Immature natural killer cell (primary cell): ENCODE measurements at regions not wholly inside any gene's neighbourhood (a gene's known extent, or its start where the extent isn't known, plus 50 kb on each side); places are given as distances from the start of the nearest gene placed in this dataset.
A peak's percentile ranks its signal among the peaks of the same experiment; 100 is the strongest.

Source experiments
- DNase-seq, 3 donors: peaks; one replicate each; pipeline ENCODE4 v3.0.0; 2022; ENCODE audit warnings: mixed read lengths in 1 of 3
- H3K27ac Mint-ChIP-seq, 6 donors: one replicate each; pipeline ENCODE4 v1.8.0; 2020; ENCODE audit warnings: mixed read lengths in 6 of 6, mild to moderate bottlenecking in 5 of 6, inconsistent platforms in 4 of 6, moderate library complexity in 3 of 6
- H3K27me3 Mint-ChIP-seq, 3 donors: one replicate each; pipeline ENCODE4 v1.8.0; 2020 to 2021; ENCODE audit warnings: low read depth in 3 of 3, mild to moderate bottlenecking in 3 of 3, mixed read lengths in 3 of 3, moderate library complexity in 3 of 3, inconsistent platforms in 1 of 3
- H3K36me3 Mint-ChIP-seq, 3 donors: one replicate each; pipeline ENCODE4 v1.8.0; 2020; ENCODE audit warnings: mixed read lengths in 3 of 3, inconsistent platforms in 2 of 3, mild to moderate bottlenecking in 2 of 3
- H3K4me1 Mint-ChIP-seq, 2 donors: one replicate each; pipeline ENCODE4 v1.8.0; 2020; ENCODE audit warnings: inconsistent platforms in 2 of 2, mild to moderate bottlenecking in 2 of 2, mixed read lengths in 2 of 2, moderate library complexity in 1 of 2
- H3K4me3 Mint-ChIP-seq, 5 donors: one replicate each; pipeline ENCODE4 v1.8.0; 2020; ENCODE audit warnings: mild to moderate bottlenecking in 5 of 5, mixed read lengths in 5 of 5, inconsistent platforms in 3 of 5, moderate library complexity in 3 of 5
- H3K9me3 Mint-ChIP-seq, 6 donors: one replicate each; pipeline ENCODE4 v1.8.0; 2020; ENCODE audit warnings: mild to moderate bottlenecking in 6 of 6, mixed read lengths in 6 of 6, inconsistent platforms in 4 of 6, moderate library complexity in 3 of 6

DNA sequence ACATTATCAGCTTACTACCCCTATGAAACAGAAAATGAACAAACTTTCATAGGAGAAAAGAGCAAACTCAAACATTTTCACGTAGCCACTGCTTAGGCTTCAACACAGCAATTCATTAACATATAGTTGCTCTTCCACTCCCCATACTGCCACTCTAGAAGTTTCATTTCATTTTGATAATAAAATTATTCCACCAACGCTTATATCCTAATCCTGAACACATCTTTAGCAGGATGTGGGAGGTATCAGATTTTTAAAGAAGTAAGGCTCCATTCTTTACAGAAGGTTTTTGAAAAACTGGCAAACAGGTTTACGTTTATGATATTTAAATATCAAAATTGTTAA is 77.5 kb upstream of the ANK3 start:
- Mint-ChIP-seq H3K27me3 (no peaks in the 10 kb centered on the region), H3K36me3 (no peaks in the 10 kb centered on the region), H3K27ac (no peak overlapping the region), H3K4me1 (no peaks in the 10 kb centered on the region), H3K9me3 (peaks cover 0 to 4% (median 0%) of the 10 kb centered on the region in 6 donors), H3K4me3 (no peak overlapping the region)
- no peak for DNase-seq

DNA sequence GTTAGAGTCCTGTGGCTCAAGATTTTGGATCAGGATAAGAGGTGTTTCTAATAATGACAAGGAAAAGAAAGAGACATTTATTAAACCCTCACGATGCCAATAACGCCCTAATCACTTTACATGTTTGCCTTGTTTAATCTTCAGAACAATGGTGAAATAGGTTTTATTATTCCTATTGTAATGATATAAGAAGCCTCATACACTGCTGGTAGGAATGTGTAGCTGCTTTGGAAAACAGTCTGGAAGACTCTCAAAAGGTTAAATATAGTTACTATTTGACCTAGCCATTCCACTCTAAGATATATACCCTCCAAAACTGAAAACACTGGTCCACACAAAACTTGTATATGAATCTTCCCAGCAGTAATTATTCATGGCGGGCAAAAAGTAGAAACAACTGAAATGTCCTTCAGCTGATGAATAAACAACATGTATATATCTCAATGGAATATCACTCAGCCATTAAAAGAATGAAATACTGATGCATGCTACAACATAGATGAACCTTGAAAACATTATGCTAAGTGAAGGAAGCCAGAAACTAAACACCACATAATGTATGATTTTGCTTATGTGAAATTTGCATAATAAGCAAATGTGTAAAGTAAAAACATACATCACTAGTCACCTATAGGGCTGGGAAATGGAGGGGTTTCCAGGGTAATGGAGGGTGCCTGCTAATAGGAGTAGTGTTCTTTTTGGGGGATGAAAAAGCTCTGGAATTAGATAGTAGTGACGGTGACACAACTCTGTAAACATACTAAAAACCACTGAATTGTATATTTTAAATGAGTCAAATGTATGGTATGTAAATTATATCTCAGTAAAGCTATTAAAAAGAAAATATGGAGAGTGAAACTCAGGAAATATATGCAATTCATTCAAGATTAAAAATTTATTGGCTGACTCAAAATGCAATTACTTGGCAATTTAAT is 76.9 kb upstream of the ANK3 start:
- no peaks in the 10 kb centered on the region for H3K4me1 Mint-ChIP-seq
- no peak for DNase-seq
- H3K9me3 Mint-ChIP-seq = peaks cover 0 to 4% (median 0%) of the 10 kb centered on the region in 6 donors
- H3K27me3 Mint-ChIP-seq = no peaks in the 10 kb centered on the region
- H3K36me3 Mint-ChIP-seq = no peaks in the 10 kb centered on the region
- H3K4me3 Mint-ChIP-seq = no peak overlapping the region
- no peak overlapping the region for H3K27ac Mint-ChIP-seq

DNA sequence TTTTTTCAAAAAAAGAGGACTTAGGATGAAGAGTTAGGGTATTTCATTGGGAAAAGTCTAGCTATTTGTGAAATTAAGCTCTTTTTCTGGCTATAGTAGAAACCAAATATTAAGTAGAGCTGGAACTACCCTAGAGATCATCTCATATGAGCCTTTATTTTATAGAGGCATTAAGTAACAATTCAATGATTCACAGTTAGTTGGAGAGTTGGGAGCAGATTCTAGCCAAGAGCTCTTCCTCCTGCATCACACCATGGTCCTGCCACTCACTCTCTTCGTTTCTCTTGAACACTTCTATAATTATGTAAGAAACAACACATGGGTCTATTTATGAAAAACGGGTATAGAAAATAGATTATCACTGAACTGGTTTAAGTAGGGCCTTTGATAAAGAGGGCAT is 76.1 kb upstream of the ANK3 start:
- Mint-ChIP-seq H3K27ac (no peak overlapping the region), H3K36me3 (no peaks in the 10 kb centered on the region), H3K9me3 (peaks cover 0 to 4% (median 0%) of the 10 kb centered on the region in 6 donors), H3K27me3 (no peaks in the 10 kb centered on the region), H3K4me1 (no peaks in the 10 kb centered on the region), H3K4me3 (no peak overlapping the region)
- no peak for DNase-seq

GRCh38 chr10:60464659-60465058 is 75.0 kb upstream of the ANK3 start:
- no peaks in the 10 kb centered on the region for H3K27me3 Mint-ChIP-seq
- H3K9me3 Mint-ChIP-seq = peaks cover 0 to 4% (median 0%) of the 10 kb centered on the region in 6 donors
- peak overlapping the region in 1 of 6 donors; percentile 17 for H3K27ac Mint-ChIP-seq
- no peak for DNase-seq
- H3K4me1 Mint-ChIP-seq = no peaks in the 10 kb centered on the region
- no peaks in the 10 kb centered on the region for H3K36me3 Mint-ChIP-seq
- no peak overlapping the region for H3K4me3 Mint-ChIP-seq

GRCh38 chr10:60463746-60464145 is 74.1 kb upstream of the ANK3 start:
- peaks cover 0 to 4% (median 0%) of the 10 kb centered on the region in 6 donors for H3K9me3 Mint-ChIP-seq
- no peak for DNase-seq
- no peak overlapping the region for H3K4me3 Mint-ChIP-seq
- no peak overlapping the region for H3K27ac Mint-ChIP-seq
- no peaks in the 10 kb centered on the region for H3K4me1 Mint-ChIP-seq
- no peaks in the 10 kb centered on the region for H3K36me3 Mint-ChIP-seq
- H3K27me3 Mint-ChIP-seq = no peaks in the 10 kb centered on the region

GRCh38 chr10:60461688-60462087 is 72.0 kb upstream of the ANK3 start:
- peaks cover 0 to 3% (median 0%) of the 10 kb centered on the region in 6 donors for H3K9me3 Mint-ChIP-seq
- no peaks in the 10 kb centered on the region for H3K4me1 Mint-ChIP-seq
- no peak for DNase-seq
- H3K36me3 Mint-ChIP-seq = no peaks in the 10 kb centered on the region
- no peak overlapping the region for H3K27ac Mint-ChIP-seq
- no peak overlapping the region for H3K4me3 Mint-ChIP-seq
- H3K27me3 Mint-ChIP-seq = peaks cover 0 to 2% (median 0%) of the 10 kb centered on the region in 3 donors

DNA sequence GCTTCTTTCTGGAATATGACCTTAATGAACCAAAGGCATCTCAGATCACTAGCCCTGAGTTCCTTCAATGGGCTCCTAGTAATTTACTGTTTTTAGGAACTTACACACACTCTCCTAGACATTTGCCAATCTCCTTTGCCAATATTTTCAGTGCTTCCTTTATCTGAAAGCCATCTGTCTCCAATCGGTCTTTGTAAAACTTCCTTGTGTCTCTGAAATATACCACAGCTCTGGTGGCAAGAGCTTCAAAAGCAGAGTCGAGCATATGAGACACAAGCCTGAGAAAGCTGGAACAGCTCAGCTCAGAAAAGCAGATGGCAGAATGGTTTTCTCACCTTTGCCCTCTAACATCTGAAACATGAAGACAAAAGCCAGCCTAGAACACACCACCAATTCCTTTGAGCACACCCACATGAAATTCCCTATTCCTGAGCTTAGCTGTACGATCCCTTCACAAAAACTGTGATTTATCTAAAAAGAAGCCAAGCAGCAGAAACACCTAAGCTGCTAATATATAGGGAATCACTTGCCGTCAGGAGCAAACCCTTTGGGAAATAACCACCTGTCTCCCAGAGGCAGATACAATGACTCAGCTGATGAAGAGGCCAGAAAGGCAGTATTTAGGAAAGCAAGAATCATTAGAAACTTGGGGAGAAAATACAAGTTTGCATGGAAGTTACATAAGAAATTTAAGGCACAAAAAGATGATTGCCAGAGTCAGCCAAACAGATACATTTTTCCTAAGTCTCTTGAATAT is 70.2 kb upstream of the ANK3 start:
- H3K36me3 Mint-ChIP-seq = no peaks in the 10 kb centered on the region
- no peaks in the 10 kb centered on the region for H3K4me1 Mint-ChIP-seq
- no peak for DNase-seq
- H3K27me3 Mint-ChIP-seq = peaks cover 0 to 3% (median 0%) of the 10 kb centered on the region in 3 donors
- H3K27ac Mint-ChIP-seq = no peak overlapping the region
- no peak overlapping the region for H3K4me3 Mint-ChIP-seq
- peaks cover 0 to 1% (median 0%) of the 10 kb centered on the region in 6 donors for H3K9me3 Mint-ChIP-seq

GRCh38 chr10:60456053-60456452 is 66.4 kb upstream of the ANK3 start:
- peaks cover 0 to 3% (median 0%) of the 10 kb centered on the region in 3 donors for H3K27me3 Mint-ChIP-seq
- H3K4me1 Mint-ChIP-seq = no peaks in the 10 kb centered on the region
- no peaks in the 10 kb centered on the region for H3K36me3 Mint-ChIP-seq
- no peak for DNase-seq
- H3K4me3 Mint-ChIP-seq = no peak overlapping the region
- H3K9me3 Mint-ChIP-seq = peaks cover 0 to 1% (median 0%) of the 10 kb centered on the region in 6 donors
- no peak overlapping the region for H3K27ac Mint-ChIP-seq

GRCh38 chr10:60454336-60454735 is 64.7 kb upstream of the ANK3 start:
- Mint-ChIP-seq H3K36me3 (no peaks in the 10 kb centered on the region), H3K4me1 (no peaks in the 10 kb centered on the region), H3K27ac (no peak overlapping the region), H3K9me3 (peaks cover 0 to 1% (median 0%) of the 10 kb centered on the region in 6 donors), H3K27me3 (peaks cover 0 to 3% (median 0%) of the 10 kb centered on the region in 3 donors), H3K4me3 (no peak overlapping the region)
- DNase-seq = no peak

- Mint-ChIP-seq H3K9me3 (peaks cover 0 to 3% (median 0%) of the 10 kb centered on the region in 6 donors), H3K4me3 (no peak overlapping the region), H3K27ac (no peak overlapping the region), H3K36me3 (no peaks in the 10 kb centered on the region), H3K4me1 (no peaks in the 10 kb centered on the region), H3K27me3 (peaks cover 0 to 6% (median 0%) of the 10 kb centered on the region in 3 donors)
- DNase-seq = no peak
These were observed 63.4 kb upstream of the ANK3 start for GRCh38 chr10:60453036-60453435.

GRCh38 chr10:60450291-60450690 is 60.6 kb upstream of the ANK3 start:
- H3K4me3 Mint-ChIP-seq = no peak overlapping the region
- H3K36me3 Mint-ChIP-seq = no peaks in the 10 kb centered on the region
- peaks cover 0 to 2% (median 0%) of the 10 kb centered on the region in 6 donors for H3K9me3 Mint-ChIP-seq
- H3K4me1 Mint-ChIP-seq = peaks cover 7 to 11% of the 10 kb centered on the region in 2 donors
- peaks cover 0 to 3% (median 0%) of the 10 kb centered on the region in 3 donors for H3K27me3 Mint-ChIP-seq
- H3K27ac Mint-ChIP-seq = no peak overlapping the region
- DNase-seq = no peak

DNA sequence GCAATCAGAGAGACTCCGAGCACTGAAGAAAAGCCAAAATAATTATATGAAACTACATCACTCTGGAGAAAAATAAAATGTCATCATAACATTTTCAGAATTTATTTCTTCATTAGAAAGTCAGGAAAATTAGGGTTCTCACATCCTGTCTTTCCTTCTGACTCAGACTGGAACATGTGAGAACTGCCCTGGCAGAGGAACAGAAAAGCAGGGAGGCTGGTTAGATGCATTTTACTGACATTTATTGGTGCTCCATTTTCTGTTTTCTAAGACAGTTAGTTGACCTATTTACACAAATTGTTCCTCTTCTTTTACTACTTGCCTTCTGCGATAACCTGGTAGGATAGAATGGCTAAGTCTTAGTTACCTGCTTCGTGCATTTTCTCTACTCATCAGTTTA is 58.6 kb upstream of the ANK3 start:
- Mint-ChIP-seq H3K27ac (no peak overlapping the region), H3K36me3 (no peaks in the 10 kb centered on the region), H3K4me1 (peaks cover 7 to 11% of the 10 kb centered on the region in 2 donors), H3K4me3 (no peak overlapping the region), H3K9me3 (peaks cover 0 to 2% (median 0%) of the 10 kb centered on the region in 6 donors), H3K27me3 (peaks cover 0 to 3% (median 0%) of the 10 kb centered on the region in 3 donors)
- DNase-seq = no peak

- Mint-ChIP-seq H3K27me3 (peaks cover 0 to 3% (median 1%) of the 10 kb centered on the region in 3 donors), H3K27ac (peak overlapping the region in 1 of 6 donors; percentile 63), H3K4me3 (no peak overlapping the region), H3K9me3 (peaks cover 0 to 2% (median 0%) of the 10 kb centered on the region in 6 donors), H3K36me3 (no peaks in the 10 kb centered on the region), H3K4me1 (peaks cover 7 to 11% of the 10 kb centered on the region in 2 donors)
- no peak for DNase-seq
These were observed 57.2 kb upstream of the ANK3 start for GRCh38 chr10:60446851-60447250.
